Body of pancreas (tissue), 4 donors: ENCODE measurements at regions not wholly inside any gene's neighbourhood (a gene's known extent, or its start where the extent isn't known, plus 50 kb on each side); places are given as distances from the start of the nearest gene placed in this dataset.

Experiments
- POLR2A ChIP-seq, 3 donors: fragments of 450-650 bp; IDR thresholded peaks; one replicate each; pipeline ENCODE4 v1.6.1; 2016; ENCODE audit warnings: antibody characterized with exemption in 3 of 3, mild to moderate bottlenecking in 2 of 3
- TF ChIP-seq, protein P1 (sequence below), 7 experiments: fragments of 450-650 bp in 4 of 7; fragments of 200-600 bp in 3 of 7; sonication (generic) in 3 of 7; IDR thresholded peaks; one replicate each; pipeline ENCODE4 v1.5.1; 2016 to 2019; ENCODE audit warnings: antibody characterized with exemption in 7 of 7

DNA sequence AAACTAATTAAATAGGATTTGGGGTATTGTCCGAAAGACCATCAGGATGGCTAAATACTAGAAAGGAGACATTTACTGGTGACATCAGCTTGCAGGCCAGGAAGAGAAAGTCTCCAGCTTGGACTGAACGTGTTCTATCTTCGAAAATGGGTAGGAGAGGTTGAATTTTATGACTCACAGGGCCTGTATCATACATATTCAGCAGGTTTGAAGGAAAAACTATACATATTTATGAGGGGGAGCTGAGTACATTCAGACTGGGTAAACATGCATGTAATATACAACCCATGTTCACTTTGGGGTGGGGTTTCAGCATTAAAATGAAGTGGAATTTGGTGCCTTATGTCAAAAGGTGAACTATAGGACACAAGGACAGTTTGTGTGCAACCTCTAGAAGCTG lies 129.3 kb upstream of the CRBN start:
- TF ChIP-seq, protein P1, sequence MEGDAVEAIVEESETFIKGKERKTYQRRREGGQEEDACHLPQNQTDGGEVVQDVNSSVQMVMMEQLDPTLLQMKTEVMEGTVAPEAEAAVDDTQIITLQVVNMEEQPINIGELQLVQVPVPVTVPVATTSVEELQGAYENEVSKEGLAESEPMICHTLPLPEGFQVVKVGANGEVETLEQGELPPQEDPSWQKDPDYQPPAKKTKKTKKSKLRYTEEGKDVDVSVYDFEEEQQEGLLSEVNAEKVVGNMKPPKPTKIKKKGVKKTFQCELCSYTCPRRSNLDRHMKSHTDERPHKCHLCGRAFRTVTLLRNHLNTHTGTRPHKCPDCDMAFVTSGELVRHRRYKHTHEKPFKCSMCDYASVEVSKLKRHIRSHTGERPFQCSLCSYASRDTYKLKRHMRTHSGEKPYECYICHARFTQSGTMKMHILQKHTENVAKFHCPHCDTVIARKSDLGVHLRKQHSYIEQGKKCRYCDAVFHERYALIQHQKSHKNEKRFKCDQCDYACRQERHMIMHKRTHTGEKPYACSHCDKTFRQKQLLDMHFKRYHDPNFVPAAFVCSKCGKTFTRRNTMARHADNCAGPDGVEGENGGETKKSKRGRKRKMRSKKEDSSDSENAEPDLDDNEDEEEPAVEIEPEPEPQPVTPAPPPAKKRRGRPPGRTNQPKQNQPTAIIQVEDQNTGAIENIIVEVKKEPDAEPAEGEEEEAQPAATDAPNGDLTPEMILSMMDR (IDR thresholded peaks at IDR 0.05): no peak
- TF ChIP-seq POLR2A (IDR thresholded peaks at IDR 0.05): no peak
